H1 (cell line): ENCODE measurements at regions not wholly inside any gene's neighbourhood (a gene's known extent, or its start where the extent isn't known, plus 50 kb on each side); places are given as distances from the start of the nearest gene placed in this dataset.

Experiments used
- SP4 ChIP-seq: IDR thresholded peaks from 2 replicates; pipeline ENCODE4 v1.6.1; 2012; ENCODE audit warnings: low read length, inconsistent platforms

DNA sequence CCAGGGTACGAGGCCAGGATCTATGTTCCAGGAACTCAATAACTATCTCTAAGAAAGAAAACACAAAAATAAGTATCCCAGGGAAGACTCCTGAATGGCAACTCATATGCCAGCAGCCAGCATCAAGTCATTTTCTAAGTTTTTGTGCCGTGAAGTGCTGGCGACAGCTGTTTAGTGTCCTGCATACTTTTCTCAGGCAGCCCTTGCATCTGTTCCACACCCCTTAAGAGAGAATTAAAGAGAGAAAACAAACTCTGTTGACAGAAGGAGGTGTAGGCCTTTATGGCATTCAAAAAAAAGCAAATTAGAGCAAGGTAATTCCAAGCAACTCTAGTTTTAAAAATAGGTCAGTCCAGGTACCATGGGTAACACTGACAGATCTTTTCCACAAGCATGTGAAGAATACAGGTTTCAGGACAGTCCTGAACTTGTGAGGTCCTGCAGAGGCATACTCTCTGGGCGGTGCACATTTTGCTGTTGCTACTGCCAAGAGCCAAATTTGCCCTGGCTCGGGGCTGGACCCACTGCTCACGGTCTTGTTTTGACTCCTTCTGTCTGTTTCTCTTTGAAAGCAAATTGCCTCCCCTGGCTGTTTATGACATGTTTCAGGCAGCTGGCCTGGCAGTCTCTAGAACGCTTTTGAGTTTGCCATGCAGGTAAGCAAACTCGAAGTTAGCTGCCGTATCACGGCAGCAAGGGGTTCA lies 252.1 kb upstream of the ADAMTS9 start (continued):
- no peak for TF ChIP-seq SP4
